NB4 (cell line): ENCODE measurements at regions not wholly inside any gene's neighbourhood (a gene's known extent, or its start where the extent isn't known, plus 50 kb on each side); places are given as distances from the start of the nearest gene placed in this dataset.

Experiments used
- DNase-seq: peaks from one replicate; pipeline ENCODE4 v3.0.0; 2010; ENCODE audit warnings: low read depth
- H3K4me3 ChIP-seq: one replicate; pipeline ENCODE4 v1.5.1; 2011; ENCODE audit warnings: mild to moderate bottlenecking, low read depth, low read length, moderate library complexity
- MYC ChIP-seq: IDR thresholded peaks from 2 replicates; pipeline ENCODE4 v1.6.1; 2011; ENCODE audit warnings: low read depth, low read length
- POLR2A ChIP-seq: IDR thresholded peaks from 2 replicates; pipeline ENCODE4 v1.6.1; 2011; ENCODE audit warnings: mild to moderate bottlenecking; ENCODE audit not compliant: insufficient read length; ENCODE audit errors: extremely low read depth
- TF ChIP-seq, protein P1 (sequence below): IDR thresholded peaks from one replicate; pipeline ENCODE4 v1.5.1; 2012; ENCODE audit warnings: low read depth, low read length
- TF ChIP-seq, protein P2 (sequence below): IDR thresholded peaks from 2 replicates; pipeline ENCODE4 v1.6.1; 2011; ENCODE audit warnings: low read depth, low read length

DNA sequence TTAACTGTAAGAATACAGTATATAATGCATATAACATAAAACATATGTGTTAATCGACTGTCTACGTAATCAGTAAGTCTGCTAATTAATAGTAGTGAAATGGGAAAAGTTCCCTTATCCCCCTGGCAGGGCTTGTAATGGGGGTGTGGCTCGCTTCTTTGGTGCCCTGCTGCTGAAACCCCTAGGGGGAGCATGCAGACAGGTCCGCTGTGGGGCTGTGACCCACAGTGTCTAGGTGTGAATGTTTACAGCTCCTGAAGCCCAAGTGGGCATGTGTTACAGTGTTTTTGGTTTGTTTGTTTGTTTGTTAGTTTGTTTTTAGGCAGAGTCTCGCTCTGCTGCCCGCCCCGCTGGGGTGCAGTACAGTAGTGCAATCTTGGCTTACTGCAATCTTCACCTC is 495.7 kb downstream of the SHISA9 start:
- TF ChIP-seq, protein P1, sequence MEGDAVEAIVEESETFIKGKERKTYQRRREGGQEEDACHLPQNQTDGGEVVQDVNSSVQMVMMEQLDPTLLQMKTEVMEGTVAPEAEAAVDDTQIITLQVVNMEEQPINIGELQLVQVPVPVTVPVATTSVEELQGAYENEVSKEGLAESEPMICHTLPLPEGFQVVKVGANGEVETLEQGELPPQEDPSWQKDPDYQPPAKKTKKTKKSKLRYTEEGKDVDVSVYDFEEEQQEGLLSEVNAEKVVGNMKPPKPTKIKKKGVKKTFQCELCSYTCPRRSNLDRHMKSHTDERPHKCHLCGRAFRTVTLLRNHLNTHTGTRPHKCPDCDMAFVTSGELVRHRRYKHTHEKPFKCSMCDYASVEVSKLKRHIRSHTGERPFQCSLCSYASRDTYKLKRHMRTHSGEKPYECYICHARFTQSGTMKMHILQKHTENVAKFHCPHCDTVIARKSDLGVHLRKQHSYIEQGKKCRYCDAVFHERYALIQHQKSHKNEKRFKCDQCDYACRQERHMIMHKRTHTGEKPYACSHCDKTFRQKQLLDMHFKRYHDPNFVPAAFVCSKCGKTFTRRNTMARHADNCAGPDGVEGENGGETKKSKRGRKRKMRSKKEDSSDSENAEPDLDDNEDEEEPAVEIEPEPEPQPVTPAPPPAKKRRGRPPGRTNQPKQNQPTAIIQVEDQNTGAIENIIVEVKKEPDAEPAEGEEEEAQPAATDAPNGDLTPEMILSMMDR = no peak
- TF ChIP-seq MYC = no peak
- TF ChIP-seq, protein P2, sequence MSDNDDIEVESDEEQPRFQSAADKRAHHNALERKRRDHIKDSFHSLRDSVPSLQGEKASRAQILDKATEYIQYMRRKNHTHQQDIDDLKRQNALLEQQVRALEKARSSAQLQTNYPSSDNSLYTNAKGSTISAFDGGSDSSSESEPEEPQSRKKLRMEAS = no peak
- TF ChIP-seq POLR2A = no peak
- no peak overlapping the region for H3K4me3 ChIP-seq
- no peak for DNase-seq

DNA sequence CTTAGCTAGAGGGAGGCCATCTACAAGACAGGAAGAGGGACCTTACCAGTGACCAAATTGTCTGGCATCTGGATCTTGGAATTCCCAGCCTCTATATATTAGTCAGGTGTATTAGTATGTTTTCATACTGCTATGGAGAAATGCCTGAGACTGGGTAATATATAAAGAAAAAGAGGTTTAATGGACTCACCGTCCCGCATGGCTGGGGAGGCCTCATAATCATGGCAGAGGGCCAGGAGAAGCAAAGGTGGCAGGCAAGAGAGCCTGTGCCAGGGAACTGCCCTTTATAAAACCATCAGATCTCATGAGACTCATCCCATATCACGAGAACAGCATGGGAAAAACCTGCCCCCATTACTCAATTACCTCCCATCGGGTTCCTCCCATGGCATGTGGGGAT is 500.2 kb downstream of the SHISA9 start:
- no peak for DNase-seq
- no peak for TF ChIP-seq MYC
- TF ChIP-seq POLR2A = no peak
- TF ChIP-seq, protein P2 = no peak
- TF ChIP-seq, protein P1 = no peak
- H3K4me3 ChIP-seq = no peak overlapping the region

DNA sequence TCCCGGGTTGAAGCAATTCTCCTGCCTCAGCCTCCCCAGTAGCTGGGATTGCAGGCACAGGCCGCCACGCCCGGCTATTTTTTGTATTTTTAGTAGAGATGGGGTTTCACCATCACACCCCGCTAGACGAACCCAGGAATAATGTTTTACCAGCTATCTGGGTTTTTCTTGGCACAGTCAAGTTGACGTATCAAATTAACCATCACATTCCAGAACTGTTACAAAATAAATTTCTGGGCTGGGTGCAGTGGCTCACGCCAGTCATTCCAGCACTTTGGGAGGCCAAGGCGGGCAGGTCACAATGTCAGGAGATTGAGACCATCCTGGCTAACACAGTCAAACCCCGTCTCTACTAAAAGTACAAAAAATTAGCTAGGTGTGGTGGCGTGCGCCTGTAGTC is 501.2 kb downstream of the SHISA9 start:
- H3K4me3 ChIP-seq = no peak overlapping the region
- DNase-seq = no peak
- TF ChIP-seq, protein P2 = no peak
- TF ChIP-seq, protein P1 = no peak
- TF ChIP-seq POLR2A = no peak
- TF ChIP-seq MYC = no peak

DNA sequence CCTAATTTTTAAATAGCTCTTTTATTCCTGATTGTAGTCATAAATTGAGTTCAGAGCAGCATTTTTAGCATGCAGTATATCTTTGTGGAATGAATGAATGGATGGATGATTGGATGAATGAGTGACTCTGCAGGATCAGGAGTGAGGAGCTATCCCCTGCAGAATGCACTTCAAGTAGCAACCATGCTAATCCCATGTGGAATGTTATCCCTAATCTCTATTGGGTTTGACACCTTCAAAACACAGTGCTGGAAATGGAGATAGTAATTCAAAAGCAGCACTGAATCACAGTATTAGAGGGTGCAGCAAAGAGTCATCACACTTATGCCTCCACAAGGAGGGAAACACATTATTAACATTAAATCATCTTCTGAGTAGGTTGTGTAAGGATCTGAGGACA is 501.9 kb downstream of the SHISA9 start:
- no peak for DNase-seq
- TF ChIP-seq, protein P1 = no peak
- TF ChIP-seq, protein P2 = no peak
- TF ChIP-seq POLR2A (no peak), MYC (no peak)
- no peak overlapping the region for H3K4me3 ChIP-seq

DNA sequence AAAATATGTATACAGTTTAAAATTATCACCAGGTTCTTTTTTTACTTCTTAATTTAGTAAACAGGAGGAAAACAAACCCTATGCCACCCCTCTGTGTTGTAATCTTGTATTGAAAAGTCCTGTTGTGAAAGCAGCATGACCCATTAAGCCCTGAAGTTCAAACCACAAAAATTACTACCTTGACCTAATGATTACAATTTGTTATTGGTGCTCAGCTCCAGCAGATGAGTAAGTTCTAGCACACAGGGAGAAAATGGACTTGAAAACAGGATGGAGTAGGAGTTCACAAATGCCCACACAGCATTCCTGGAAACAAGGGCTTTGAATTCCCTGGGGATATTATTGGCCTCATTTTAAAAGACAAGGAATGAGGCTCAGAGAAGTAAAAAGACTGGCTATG is 505.8 kb upstream of the ERCC4 start:
- DNase-seq = no peak
- TF ChIP-seq, protein P2 = no peak
- TF ChIP-seq POLR2A = no peak
- H3K4me3 ChIP-seq = no peak overlapping the region

DNA sequence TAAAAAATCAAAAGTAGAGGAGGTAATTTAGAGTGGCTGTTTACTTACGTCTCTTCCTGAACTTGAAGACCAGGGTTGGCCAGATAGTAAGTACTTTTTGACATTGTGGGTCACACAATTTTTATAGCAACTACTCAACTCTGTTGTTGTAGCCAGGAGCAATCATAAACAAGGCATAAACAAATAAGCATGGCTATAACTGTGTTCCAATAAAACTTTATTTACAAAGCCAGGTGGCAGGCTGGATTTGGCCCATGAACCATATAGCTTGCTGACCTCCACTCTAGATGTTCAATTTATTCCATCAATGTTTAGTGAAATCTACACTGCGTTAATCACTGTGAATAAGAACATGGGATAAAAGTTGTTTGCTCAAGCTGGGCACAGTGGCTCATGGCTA is 500.4 kb upstream of the ERCC4 start:
- TF ChIP-seq POLR2A (no peak), MYC (no peak)
- TF ChIP-seq, protein P1 = no peak
- TF ChIP-seq, protein P2 = no peak
- H3K4me3 ChIP-seq = no peak overlapping the region
- no peak for DNase-seq
